Endodermal cell (in vitro differentiated cells): ENCODE measurements at regions not wholly inside any gene's neighbourhood (a gene's known extent, or its start where the extent isn't known, plus 50 kb on each side); places are given as distances from the start of the nearest gene placed in this dataset.

Experiments used
- DNase-seq: peaks from one replicate; pipeline ENCODE4 v3.0.0-alpha.2; 2017
- H3K27ac ChIP-seq: 2 replicates; pipeline ENCODE4 v1.5.1; 2013; ENCODE audit warnings: mild to moderate bottlenecking, low read depth, low read length, moderate library complexity
- H3K27me3 ChIP-seq: 2 replicates; pipeline ENCODE4 v1.6.1; 2013; ENCODE audit warnings: mild to moderate bottlenecking, low read length, moderate library complexity; ENCODE audit not compliant: insufficient read depth, control insufficient read depth, poor library complexity, severe bottlenecking
- H3K36me3 ChIP-seq: 2 replicates; pipeline ENCODE4 v1.7.0; 2013; ENCODE audit warnings: mild to moderate bottlenecking, low read length, moderate library complexity; ENCODE audit not compliant: control insufficient read depth, insufficient read depth
- H3K4me1 ChIP-seq: one replicate; pipeline ENCODE4 v1.7.0; 2013; ENCODE audit warnings: low read length; ENCODE audit not compliant: control insufficient read depth, insufficient read depth
- H3K4me3 ChIP-seq: 2 replicates; pipeline ENCODE4 v1.5.1; 2013; ENCODE audit warnings: mild to moderate bottlenecking, low read length, moderate library complexity
- H3K9ac ChIP-seq: 2 replicates; pipeline ENCODE4 v1.6.1; 2013; ENCODE audit warnings: mild to moderate bottlenecking, low read length, moderate library complexity; ENCODE audit not compliant: poor library complexity, severe bottlenecking; ENCODE audit errors: extremely low read depth
- H3K9me3 ChIP-seq: 2 replicates; pipeline ENCODE4 v1.6.1; 2013; ENCODE audit warnings: mild to moderate bottlenecking, low read length, moderate library complexity; ENCODE audit not compliant: control insufficient read depth
- H3K27ac Mint-ChIP-seq: 2 replicates; pipeline ENCODE4 v1.8.0; 2020; ENCODE audit warnings: mixed read lengths
- H3K27me3 Mint-ChIP-seq: 2 replicates; pipeline ENCODE4 v1.8.0; 2021; ENCODE audit warnings: mild to moderate bottlenecking, mixed read lengths; ENCODE audit not compliant: insufficient read depth
- H3K36me3 Mint-ChIP-seq: 2 replicates; pipeline ENCODE4 v1.8.0; 2020; ENCODE audit warnings: low read depth, mixed read lengths
- H3K4me1 Mint-ChIP-seq: 2 replicates; pipeline ENCODE4 v1.8.0; 2020; ENCODE audit warnings: mixed read lengths
- H3K4me3 Mint-ChIP-seq: 2 replicates; pipeline ENCODE4 v1.8.0; 2020; ENCODE audit warnings: mild to moderate bottlenecking, moderate library complexity, mixed read lengths
- H3K9me3 Mint-ChIP-seq: 2 replicates; pipeline ENCODE4 v1.8.0; 2020; ENCODE audit warnings: mild to moderate bottlenecking, mixed read lengths
- CTCF ChIP-seq: fragments of 200-600 bp; sonication (generic); conservative IDR thresholded peaks from 2 replicates; pipeline ENCODE4 v1.5.0; 2021; ENCODE audit warnings: antibody characterized with exemption, mild to moderate bottlenecking
- WGBS, 2 experiments: methylation state at CpG; one replicate each; pipeline versions ENCODE4 v1.1.5 to v1.1.7; 2013; ENCODE audit warnings: missing lambda C conversion rate in 2 of 2, mixed read lengths in 1 of 2; ENCODE audit not compliant: insufficient coverage in 1 of 2, insufficient read length in 1 of 2; 5-methylcytosine and 5-hydroxymethylcytosine counted together

DNA sequence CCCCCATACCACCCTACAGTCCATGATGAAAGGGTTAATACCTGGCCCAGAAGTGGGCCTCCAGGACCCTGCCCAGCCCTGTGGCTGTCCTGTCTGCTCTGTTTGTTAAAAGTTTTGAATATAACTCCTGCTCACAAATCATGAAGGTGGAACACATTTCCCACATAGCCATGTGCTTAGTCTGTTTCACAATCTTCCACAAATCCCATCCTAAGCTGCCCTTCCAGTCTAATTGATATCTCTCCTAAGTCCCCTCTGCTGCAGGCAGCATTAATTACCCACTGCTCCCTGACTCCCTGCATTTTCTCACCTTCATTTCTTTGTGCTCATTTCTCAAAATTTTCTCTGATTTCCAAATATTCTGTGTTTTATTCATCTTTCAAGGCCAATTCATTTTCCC lies 142.6 kb downstream of the AASDH start:
- Histone ChIP-seq H3K27me3 (no peaks in the 10 kb centered on the region), H3K27ac (no peak overlapping the region), H3K4me1 (no peaks in the 10 kb centered on the region), H3K36me3 (no peaks in the 10 kb centered on the region), H3K4me3 (no peak overlapping the region), H3K9ac (no peak overlapping the region), H3K9me3 (no peaks in the 10 kb centered on the region)
- H3K27ac Mint-ChIP-seq, result no peak overlapping the region
- H3K4me1 Mint-ChIP-seq, result peaks cover 29% of the 10 kb centered on the region
- no peak for TF ChIP-seq CTCF
- no peaks in the 10 kb centered on the region for H3K27me3 Mint-ChIP-seq
- no peak overlapping the region for H3K4me3 Mint-ChIP-seq
- no peaks in the 10 kb centered on the region for H3K36me3 Mint-ChIP-seq
- no peak for DNase-seq
- H3K9me3 Mint-ChIP-seq, result no peaks in the 10 kb centered on the region

DNA sequence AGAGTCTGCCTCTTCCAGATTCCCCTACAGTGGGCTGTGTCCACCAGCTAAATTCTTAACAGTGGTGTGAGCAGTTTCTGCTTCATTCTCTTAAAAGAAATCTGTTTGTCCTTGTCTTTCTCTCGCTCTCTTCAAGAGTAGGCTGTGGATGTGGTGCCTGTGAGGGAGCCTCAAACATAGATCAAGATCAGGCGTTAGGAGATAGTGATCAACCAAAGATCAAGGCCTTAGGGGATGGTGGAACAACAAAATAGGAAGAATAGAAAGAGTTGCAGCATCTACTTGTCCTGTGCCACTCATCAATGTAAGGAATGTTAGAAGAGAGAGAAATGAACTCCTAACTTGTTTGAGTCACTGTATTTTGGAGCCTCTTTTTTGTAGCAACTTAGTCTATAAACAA lies 144.2 kb downstream of the AASDH start:
- WGBS, 2 experiments, result 83 to 91% methylated on average over 2 of the region's 2 CpGs
- DNase-seq, result no peak
- H3K9me3 Mint-ChIP-seq, result no peaks in the 10 kb centered on the region
- Histone ChIP-seq H3K27ac (no peak overlapping the region), H3K4me3 (no peak overlapping the region), H3K9me3 (no peaks in the 10 kb centered on the region), H3K27me3 (no peaks in the 10 kb centered on the region), H3K4me1 (no peaks in the 10 kb centered on the region), H3K9ac (no peak overlapping the region), H3K36me3 (no peaks in the 10 kb centered on the region)
- no peak overlapping the region for H3K27ac Mint-ChIP-seq
- TF ChIP-seq CTCF, result no peak
- H3K4me1 Mint-ChIP-seq, result peaks cover 29% of the 10 kb centered on the region
- no peak overlapping the region for H3K4me3 Mint-ChIP-seq
- H3K27me3 Mint-ChIP-seq, result no peaks in the 10 kb centered on the region
- H3K36me3 Mint-ChIP-seq, result no peaks in the 10 kb centered on the region

GRCh38 chr4:56241500-56241899 lies 145.8 kb downstream of the AASDH start:
- no peak overlapping the region for H3K27ac Mint-ChIP-seq
- H3K36me3 Mint-ChIP-seq, result no peaks in the 10 kb centered on the region

More at GRCh38 chr4:56241500-56241899, 145.8 kb downstream of the AASDH start:
- Histone ChIP-seq H3K9ac (no peak overlapping the region), H3K36me3 (no peaks in the 10 kb centered on the region), H3K4me1 (no peaks in the 10 kb centered on the region), H3K27ac (no peak overlapping the region), H3K27me3 (no peaks in the 10 kb centered on the region), H3K9me3 (no peaks in the 10 kb centered on the region), H3K4me3 (no peak overlapping the region)
- Mint-ChIP-seq H3K4me1 (peaks cover 29% of the 10 kb centered on the region), H3K4me3 (no peak overlapping the region), H3K27me3 (no peaks in the 10 kb centered on the region), H3K9me3 (no peaks in the 10 kb centered on the region)
- TF ChIP-seq CTCF, result no peak
- DNase-seq, result no peak
- WGBS, 2 experiments, result 67 to 75% methylated on average over 3 to 5 of the region's 6 CpGs
